ENCODE measurements at regions not wholly inside any gene's neighbourhood (a gene's known extent, or its start where the extent isn't known, plus 50 kb on each side); places are given as distances from the start of the nearest gene placed in this dataset.

DNA sequence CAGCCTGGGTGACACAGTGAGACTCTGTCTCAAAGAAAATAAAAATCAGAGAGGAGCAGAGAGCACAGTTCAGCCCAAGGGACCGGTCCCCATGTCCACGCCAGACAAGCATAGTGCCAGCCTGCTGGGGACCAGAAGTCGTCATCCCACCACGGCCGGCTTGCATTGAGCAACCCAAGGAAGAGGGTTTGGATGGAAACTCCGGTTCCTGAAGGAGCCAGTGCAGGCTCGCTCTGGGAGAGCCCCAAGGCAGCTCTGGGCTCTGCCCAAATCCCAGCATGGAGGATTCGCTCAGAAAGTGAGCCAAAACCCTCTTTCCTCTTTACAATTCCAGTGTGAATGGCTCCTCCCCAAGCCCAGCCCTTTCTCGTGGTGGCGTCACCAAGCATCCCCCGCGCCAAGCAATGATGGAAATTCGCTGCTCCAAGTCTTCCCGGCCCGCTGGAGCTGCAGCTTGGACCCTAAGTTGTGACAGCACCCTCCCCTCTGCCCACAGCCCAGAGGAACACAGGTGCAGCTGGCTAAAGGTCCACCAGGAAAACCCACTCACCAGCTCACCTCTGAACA, 64.1 kb upstream of the SLC25A33 start:
- TF ChIP-seq, protein P1, sequence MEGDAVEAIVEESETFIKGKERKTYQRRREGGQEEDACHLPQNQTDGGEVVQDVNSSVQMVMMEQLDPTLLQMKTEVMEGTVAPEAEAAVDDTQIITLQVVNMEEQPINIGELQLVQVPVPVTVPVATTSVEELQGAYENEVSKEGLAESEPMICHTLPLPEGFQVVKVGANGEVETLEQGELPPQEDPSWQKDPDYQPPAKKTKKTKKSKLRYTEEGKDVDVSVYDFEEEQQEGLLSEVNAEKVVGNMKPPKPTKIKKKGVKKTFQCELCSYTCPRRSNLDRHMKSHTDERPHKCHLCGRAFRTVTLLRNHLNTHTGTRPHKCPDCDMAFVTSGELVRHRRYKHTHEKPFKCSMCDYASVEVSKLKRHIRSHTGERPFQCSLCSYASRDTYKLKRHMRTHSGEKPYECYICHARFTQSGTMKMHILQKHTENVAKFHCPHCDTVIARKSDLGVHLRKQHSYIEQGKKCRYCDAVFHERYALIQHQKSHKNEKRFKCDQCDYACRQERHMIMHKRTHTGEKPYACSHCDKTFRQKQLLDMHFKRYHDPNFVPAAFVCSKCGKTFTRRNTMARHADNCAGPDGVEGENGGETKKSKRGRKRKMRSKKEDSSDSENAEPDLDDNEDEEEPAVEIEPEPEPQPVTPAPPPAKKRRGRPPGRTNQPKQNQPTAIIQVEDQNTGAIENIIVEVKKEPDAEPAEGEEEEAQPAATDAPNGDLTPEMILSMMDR (IDR thresholded peaks at IDR 0.05) = no peak
- TF ChIP-seq POLR2AphosphoS5 (IDR thresholded peaks at IDR 0.05; ENCODE audit: low read depth, low read length) (no peak), RFX5 (IDR thresholded peaks at IDR 0.05; ENCODE audit: low read length) (no peak), FOXM1 (IDR thresholded peaks at IDR 0.05; ENCODE audit: low read depth) (no peak)
